HEK293 (cell line): ENCODE measurements at regions not wholly inside any gene's neighbourhood (a gene's known extent, or its start where the extent isn't known, plus 50 kb on each side); places are given as distances from the start of the nearest gene placed in this dataset.

Source experiments
- CTCF ChIP-seq: fragments of 450-650 bp; formaldehyde crosslinking; IDR thresholded peaks from 2 replicates; pipeline ENCODE4 v1.5.1; 2016; ENCODE audit warnings: missing biosample characterization, missing genetic modification characterization
- KLF16 ChIP-seq: fragments of 450-650 bp; formaldehyde crosslinking; IDR thresholded peaks from 2 replicates; pipeline ENCODE4 v1.5.1; 2017; ENCODE audit warnings: missing biosample characterization, missing genetic modification characterization
- KLF8 ChIP-seq: fragments of 450-650 bp; formaldehyde crosslinking; IDR thresholded peaks from 2 replicates; pipeline ENCODE4 v1.5.1; 2016; ENCODE audit warnings: missing biosample characterization, missing genetic modification characterization
- YY1 ChIP-seq: fragments of 450-650 bp; formaldehyde crosslinking; IDR thresholded peaks from 2 replicates; pipeline ENCODE4 v1.5.1; 2018; ENCODE audit warnings: missing biosample characterization, missing genetic modification characterization
- ZBTB21 ChIP-seq: fragments of 450-650 bp; formaldehyde crosslinking; IDR thresholded peaks from 2 replicates; pipeline ENCODE4 v1.5.1; 2017; ENCODE audit warnings: missing biosample characterization, missing genetic modification characterization
- ZBTB49 ChIP-seq: fragments of 450-650 bp; formaldehyde crosslinking; IDR thresholded peaks from 2 replicates; pipeline ENCODE4 v1.5.1; 2016; ENCODE audit warnings: missing biosample characterization, missing genetic modification characterization, low read depth
- ZNF23 ChIP-seq: fragments of 450-650 bp; formaldehyde crosslinking; IDR thresholded peaks from 2 replicates; pipeline ENCODE4 v1.5.1; 2016; ENCODE audit warnings: missing biosample characterization, missing genetic modification characterization, borderline replicate concordance
- ZNF324 ChIP-seq: fragments of 450-650 bp; formaldehyde crosslinking; IDR thresholded peaks from 2 replicates; pipeline ENCODE4 v1.5.1; 2016; ENCODE audit warnings: missing biosample characterization, missing genetic modification characterization
- ZNF37A ChIP-seq: fragments of 450-650 bp; IDR thresholded peaks from 2 replicates; pipeline ENCODE4 v1.5.1; 2018; ENCODE audit warnings: missing biosample characterization, missing genetic modification characterization

GRCh38 chr3:44015170-44015569 lies 226.5 kb upstream of the TOPAZ1 start:
- no peak for TF ChIP-seq YY1 (tag by site-specific recombination)
- TF ChIP-seq KLF8 (tag by site-specific recombination), result no peak
- no peak for TF ChIP-seq CTCF (tag by site-specific recombination)
- no peak for TF ChIP-seq ZBTB49
- no peak for TF ChIP-seq ZNF37A (tag by site-specific recombination)
- no peak for TF ChIP-seq KLF16
- TF ChIP-seq ZBTB21 (tag by site-specific recombination), result no peak
- TF ChIP-seq ZNF324 (tag by site-specific recombination), result no peak
- no peak for TF ChIP-seq ZNF23
